OCI-LY1 (cell line): ENCODE measurements at regions not wholly inside any gene's neighbourhood (a gene's known extent, or its start where the extent isn't known, plus 50 kb on each side); places are given as distances from the start of the nearest gene placed in this dataset.

Experiments used
- CTCF ChIP-seq: fragments of 200-600 bp; sonication (generic), shearing (Covaris generic); IDR thresholded peaks from 2 replicates; pipeline ENCODE4 v1.5.1; 2017; ENCODE audit warnings: mild to moderate bottlenecking, antibody characterized with exemption, low read length, moderate library complexity, mixed read lengths
- EZH2 ChIP-seq: fragments of 200-600 bp; sonication (generic), shearing (Covaris generic); IDR thresholded peaks from 2 replicates; pipeline ENCODE4 v1.8.0; 2017; ENCODE audit warnings: borderline replicate concordance, mixed run types, mild to moderate bottlenecking, antibody characterized with exemption, low read length, moderate library complexity, mixed read lengths

- TF ChIP-seq CTCF (no peak), EZH2 (no peak)
Observed at GRCh38 chrX:22526339-22526738, 253.6 kb downstream of the CBLL2 start.
